ENCODE measurements at regions not wholly inside any gene's neighbourhood (a gene's known extent, or its start where the extent isn't known, plus 50 kb on each side); places are given as distances from the start of the nearest gene placed in this dataset.

GRCh38 chr10:110436554-110437350 is 61.0 kb upstream of the DUSP5 start:
- no peak for DNase-seq
- no peak for ATAC-seq

- DNase-seq (no peak), ATAC-seq (no peak)
Observed at GRCh38 chr10:110437351-110437605, 60.4 kb upstream of the DUSP5 start.

- no peak for DNase-seq
- no peak for ATAC-seq
Observed at GRCh38 chr10:110437761-110438341, 59.9 kb upstream of the DUSP5 start.

- ATAC-seq (no peak), DNase-seq (no peak)
Observed at GRCh38 chr10:110442746-110443145, 55.0 kb upstream of the DUSP5 start.

- ATAC-seq (no peak), DNase-seq (no peak)
Observed at GRCh38 chr10:110443239-110444003, 54.3 kb upstream of the DUSP5 start.

GRCh38 chr10:110444004-110444337 is 53.7 kb upstream of the DUSP5 start:
- DNase-seq = no peak

GRCh38 chr10:110445871-110446270 is 51.8 kb upstream of the DUSP5 start:
- no peak for ATAC-seq
- DNase-seq = no peak

More at GRCh38 chr10:110444004-110444337, 53.7 kb upstream of the DUSP5 start:
- ATAC-seq = no peak

- no peak for DNase-seq
Observed at GRCh38 chr10:110446277-110446676, 51.4 kb upstream of the DUSP5 start.

GRCh38 chr10:110446954-110447608 is 50.6 kb upstream of the DUSP5 start:
- DNase-seq (no peak), ATAC-seq (no peak)

More at GRCh38 chr10:110446277-110446676, 51.4 kb upstream of the DUSP5 start:
- no peak for ATAC-seq

GRCh38 chr10:110447886-110448285 is 49.8 kb upstream of the DUSP5 start:
- ATAC-seq (no peak), DNase-seq (no peak)
